ENCODE measurements at regions not wholly inside any gene's neighbourhood (a gene's known extent, or its start where the extent isn't known, plus 50 kb on each side); places are given as distances from the start of the nearest gene placed in this dataset.
"Not testable (repeated sequence)": the region's sequence is repeated elsewhere in the genome, so short reads cannot be mapped to it uniquely, and the experiment has no call there.

DNA sequence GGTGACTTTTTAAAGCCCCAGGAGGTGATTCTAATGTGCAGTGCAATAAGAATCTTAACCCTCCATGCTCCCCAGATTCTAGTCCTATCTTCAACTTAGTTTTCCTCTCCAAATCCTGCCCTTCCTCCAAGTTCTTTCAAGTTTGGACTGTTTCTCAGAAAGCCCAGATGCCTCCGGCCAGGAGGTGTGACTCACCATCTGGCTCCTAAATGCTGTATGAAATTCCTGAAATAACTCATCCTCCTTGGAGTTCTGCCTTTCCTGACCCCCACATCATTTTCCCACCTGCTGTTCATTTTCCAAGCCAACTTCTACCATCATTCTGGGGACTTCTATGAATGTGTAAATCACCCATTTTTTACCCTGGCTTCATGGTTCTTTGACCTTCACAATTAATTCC is 118.2 kb upstream of the NOL4 start:
- no peak for ATAC-seq
- no peak for DNase-seq (ENCODE audit: low spot score)

DNA sequence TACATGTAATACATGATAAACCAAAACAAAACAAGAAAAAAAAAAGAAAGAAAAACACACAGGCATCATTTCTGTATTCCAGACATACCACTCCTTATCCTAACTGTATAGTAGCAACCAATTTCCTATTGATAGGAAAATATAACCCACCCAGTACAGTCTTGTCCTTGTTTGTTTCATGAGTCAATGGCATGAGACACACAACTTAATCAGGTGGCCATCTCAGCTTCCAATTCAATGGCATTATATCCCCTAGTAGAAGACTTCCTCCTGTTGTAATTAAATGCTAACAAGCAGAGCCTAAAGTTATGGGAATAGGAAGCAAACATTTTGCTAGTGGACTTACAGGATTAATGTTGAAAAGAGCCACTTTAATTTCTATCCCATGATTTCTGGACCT is 121.0 kb upstream of the NOL4 start:
- intact Hi-C loops (cut with DNase I), result no loop called here
- DNase-seq (ENCODE audit: low spot score) (no peak), ATAC-seq (no peak)

More for the DNA sequence above, 118.2 kb upstream of the NOL4 start:
- intact Hi-C loops (cut with DNase I), result no loop called here

GRCh38 chr18:34350778-34351177 is 126.1 kb upstream of the NOL4 start:
- DNase-seq (ENCODE audit: low spot score) (no peak), ATAC-seq (peak; percentile 34)
- intact Hi-C loops (cut with DNase I), result loop anchor here (5.0 kb wide), 1 partner anchor 692 kb away; the partner anchor contains the start of gene MAPRE2

GRCh38 chr18:34352385-34353163 is 127.9 kb upstream of the NOL4 start:
- DNase-seq (ENCODE audit: low spot score), result no peak
- ATAC-seq, result no peak
- intact Hi-C loops (cut with DNase I), result loop anchor here (5.0 kb wide), 1 partner anchor 690 kb away; the partner anchor contains the start of gene MAPRE2

GRCh38 chr18:34354351-34354750 is 129.6 kb upstream of the NOL4 start:
- ATAC-seq (no peak), DNase-seq (ENCODE audit: low spot score) (no peak)
- intact Hi-C loops (cut with DNase I), result loop anchor here (5.0 kb wide), 1 partner anchor 688 kb away; the partner anchor contains the start of gene MAPRE2

GRCh38 chr18:34357944-34358580 is 133.3 kb upstream of the NOL4 start:
- ATAC-seq (no peak), DNase-seq (ENCODE audit: low spot score) (no peak)
- intact Hi-C loops (cut with DNase I), result no loop called here

DNA sequence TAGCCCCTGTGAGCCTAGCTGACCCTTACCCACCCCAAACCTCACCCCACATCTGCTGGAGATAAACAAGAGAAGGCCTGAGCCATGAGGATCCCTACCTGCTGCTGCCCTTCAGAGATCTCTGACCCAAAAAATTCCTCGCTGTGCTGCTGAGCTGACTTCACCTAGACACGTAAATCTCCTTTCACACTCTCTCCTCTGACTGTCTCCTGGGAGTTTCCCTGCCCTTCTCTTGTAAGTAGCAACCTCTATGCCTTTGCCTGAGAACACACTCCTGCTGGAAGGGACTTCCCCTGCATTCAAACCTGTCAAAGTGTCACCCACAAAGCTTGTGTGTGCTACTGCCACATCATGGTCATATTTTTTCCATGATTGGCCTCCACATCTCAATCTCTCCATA is 134.2 kb upstream of the NOL4 start:
- ATAC-seq, result no peak
- DNase-seq (ENCODE audit: low spot score), result no peak
- intact Hi-C loops (cut with DNase I), result no loop called here

DNA sequence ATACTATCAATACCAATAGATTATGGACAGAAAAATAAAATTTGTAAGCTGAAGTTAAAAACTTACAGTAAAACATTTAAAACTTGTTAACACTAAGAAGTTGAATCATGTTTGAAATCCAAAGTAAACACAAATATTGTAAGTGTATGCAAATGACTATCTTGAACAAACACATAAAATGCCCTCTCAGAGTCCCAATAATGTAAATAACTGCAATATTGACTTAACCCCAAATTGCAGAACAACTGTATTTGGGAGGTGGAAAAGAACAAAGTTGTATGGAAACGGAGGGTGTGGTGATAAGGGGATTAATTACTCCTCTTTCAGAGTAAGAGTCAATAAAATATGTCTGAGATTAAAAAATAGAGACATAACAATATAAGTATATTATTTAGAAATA is 140.0 kb upstream of the NOL4 start:
- ATAC-seq (no peak), DNase-seq (ENCODE audit: low spot score) (no peak)
- intact Hi-C loops (cut with DNase I), result no loop called here

DNA sequence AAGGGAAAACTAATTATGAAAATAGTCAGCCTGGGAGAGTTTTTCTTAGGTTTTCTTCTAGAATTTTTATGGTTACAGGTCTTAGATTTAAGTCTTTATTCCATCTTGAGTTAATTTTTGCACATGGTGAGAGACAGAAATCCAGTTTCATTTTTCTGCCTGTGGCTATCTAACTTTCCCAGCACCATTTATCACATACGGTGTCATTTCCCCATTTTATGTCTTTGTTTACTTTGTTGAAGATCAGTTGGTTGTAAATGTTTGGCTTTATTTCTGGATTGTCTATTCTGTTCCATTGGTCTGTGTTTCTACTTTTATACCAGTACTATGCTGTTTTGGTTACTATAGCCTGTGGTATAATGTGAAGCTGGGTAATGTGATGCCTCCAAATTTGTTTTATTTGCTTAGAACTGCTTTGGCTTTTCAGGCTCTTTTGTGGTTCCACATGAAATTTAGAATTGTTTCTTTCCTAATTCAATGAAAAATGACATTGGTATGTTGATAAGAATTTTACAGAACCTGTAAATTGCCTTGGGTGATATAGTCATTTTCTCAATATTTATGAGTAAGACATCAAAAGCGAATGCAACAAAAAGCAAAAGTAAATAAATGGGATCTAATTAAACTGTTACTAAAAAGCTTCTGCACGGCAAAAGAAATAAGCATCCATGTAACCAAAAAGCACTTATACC is 146.1 kb upstream of the NOL4 start:
- intact Hi-C loops (cut with DNase I), result no loop called here
- DNase-seq (ENCODE audit: low spot score) (no peak), ATAC-seq (no peak)

GRCh38 chr18:34380326-34380725 is 155.6 kb upstream of the NOL4 start:
- DNase-seq (ENCODE audit: low spot score) (no peak), ATAC-seq (no peak)
- intact Hi-C loops (cut with DNase I), result no loop called here

GRCh38 chr18:34385311-34385710 is 160.6 kb upstream of the NOL4 start:
- DNase-seq (ENCODE audit: low spot score) (no peak), ATAC-seq (no peak)
- intact Hi-C loops (cut with DNase I), result no loop called here

- ATAC-seq (no peak), DNase-seq (ENCODE audit: low spot score) (no peak)
- intact Hi-C loops (cut with DNase I), result no loop called here
Observed at GRCh38 chr18:34386803-34387202, 162.1 kb upstream of the NOL4 start.

- no peak for ATAC-seq
- intact Hi-C loops (cut with DNase I), result no loop called here
Observed at GRCh38 chr18:34397286-34397896, 172.7 kb upstream of the NOL4 start.

DNA sequence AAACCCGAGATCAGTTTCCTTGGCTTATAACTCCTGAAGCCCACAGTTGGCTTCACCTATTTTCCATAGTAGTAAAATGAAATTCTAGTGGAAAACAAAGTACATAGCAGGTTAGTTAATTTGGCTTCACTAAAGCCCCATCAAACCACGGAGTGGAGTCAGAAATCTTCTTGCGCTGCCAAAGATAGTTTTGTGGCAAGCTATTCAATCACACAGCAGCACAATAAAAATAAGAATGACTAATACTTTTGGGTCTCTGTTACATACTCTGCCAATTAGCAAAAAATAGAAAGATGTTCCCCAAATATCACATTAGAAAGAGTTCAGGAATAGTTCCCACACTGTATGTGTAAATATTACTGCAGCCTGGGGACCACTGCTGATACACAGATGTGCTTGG is 175.2 kb upstream of the NOL4 start:
- DNase-seq (ENCODE audit: low spot score) (no peak), ATAC-seq (no peak)
- intact Hi-C loops (cut with DNase I), result no loop called here

More at GRCh38 chr18:34397286-34397896, 172.7 kb upstream of the NOL4 start:
- DNase-seq (ENCODE audit: low spot score), result no peak

DNA sequence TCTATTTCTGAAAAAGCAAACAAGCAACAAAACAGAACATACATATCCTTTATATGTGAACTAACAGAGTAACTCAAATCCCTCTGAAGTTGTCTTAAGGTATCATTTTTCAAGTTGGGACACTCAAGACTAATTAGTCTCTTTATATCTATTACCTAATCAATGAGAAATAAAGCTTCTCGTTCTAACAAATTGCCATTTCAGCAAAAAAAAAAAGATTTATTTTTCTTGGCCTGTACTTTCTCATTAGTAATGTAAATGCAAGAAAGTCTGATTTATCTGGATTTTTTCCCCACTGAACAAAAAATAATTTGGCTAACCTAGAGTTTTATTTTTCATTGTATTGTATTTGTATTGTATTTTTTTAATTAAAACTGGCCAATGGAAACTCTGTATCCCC is 176.1 kb upstream of the NOL4 start:
- intact Hi-C loops (cut with DNase I), result no loop called here
- DNase-seq (ENCODE audit: low spot score), result no peak
- no peak for ATAC-seq

GRCh38 chr18:34401775-34402174 is 177.1 kb upstream of the NOL4 start:
- DNase-seq (ENCODE audit: low spot score) (no peak), ATAC-seq (no peak)
- intact Hi-C loops (cut with DNase I), result no loop called here

GRCh38 chr18:34407471-34407870 is 182.8 kb upstream of the NOL4 start:
- intact Hi-C loops (cut with DNase I); DNase-seq (ENCODE audit: low spot score); ATAC-seq: not testable (repeated sequence)

DNA sequence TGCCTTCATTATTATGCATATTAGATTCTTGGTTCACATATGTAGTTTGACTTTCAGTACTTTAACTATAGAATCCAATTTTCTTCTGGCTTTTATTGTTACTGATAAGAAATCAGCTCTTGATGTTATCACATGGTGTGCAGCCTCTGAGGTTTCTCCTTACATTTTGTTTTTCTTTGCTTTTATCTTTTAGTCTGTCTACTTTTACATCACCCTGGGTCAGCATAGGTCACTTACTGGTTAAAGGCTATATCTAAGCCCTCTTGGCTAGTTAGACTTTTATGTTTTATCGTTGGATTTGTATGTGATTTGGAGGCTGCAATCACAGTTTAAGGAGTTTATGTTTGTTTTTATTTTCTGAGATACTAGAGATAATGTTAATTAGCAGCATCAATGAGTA is 187.2 kb upstream of the NOL4 start:
- DNase-seq (ENCODE audit: low spot score) (no peak), ATAC-seq (no peak)
- intact Hi-C loops (cut with DNase I), result no loop called here

- DNase-seq (ENCODE audit: low spot score) (no peak), ATAC-seq (no peak)
- intact Hi-C loops (cut with DNase I), result no loop called here
Observed at GRCh38 chr18:34431042-34431441, 206.3 kb upstream of the NOL4 start.

DNA sequence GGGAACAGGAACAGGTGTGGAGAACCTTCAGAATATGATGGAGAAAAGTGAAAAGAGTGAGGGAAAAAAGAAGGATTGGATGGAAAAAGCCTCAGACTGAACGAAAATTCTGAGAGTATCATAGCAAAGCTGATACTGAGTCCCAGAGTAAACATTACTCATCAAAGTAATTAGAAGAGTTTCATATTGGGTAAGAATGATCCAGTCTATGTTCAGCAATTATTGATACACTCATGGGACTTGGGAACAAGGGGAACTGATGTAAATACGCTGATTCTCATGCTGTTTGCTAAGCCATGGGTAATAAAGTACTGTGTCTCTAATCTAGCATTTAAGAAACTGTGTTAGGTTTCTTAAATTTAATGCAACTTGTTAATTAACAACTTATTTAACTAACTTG is 219.9 kb upstream of the NOL4 start:
- DNase-seq (ENCODE audit: low spot score) (no peak), ATAC-seq (no peak)
- intact Hi-C loops (cut with DNase I), result no loop called here
